ENCODE measurements at regions not wholly inside any gene's neighbourhood (a gene's known extent, or its start where the extent isn't known, plus 50 kb on each side); places are given as distances from the start of the nearest gene placed in this dataset.

DNA sequence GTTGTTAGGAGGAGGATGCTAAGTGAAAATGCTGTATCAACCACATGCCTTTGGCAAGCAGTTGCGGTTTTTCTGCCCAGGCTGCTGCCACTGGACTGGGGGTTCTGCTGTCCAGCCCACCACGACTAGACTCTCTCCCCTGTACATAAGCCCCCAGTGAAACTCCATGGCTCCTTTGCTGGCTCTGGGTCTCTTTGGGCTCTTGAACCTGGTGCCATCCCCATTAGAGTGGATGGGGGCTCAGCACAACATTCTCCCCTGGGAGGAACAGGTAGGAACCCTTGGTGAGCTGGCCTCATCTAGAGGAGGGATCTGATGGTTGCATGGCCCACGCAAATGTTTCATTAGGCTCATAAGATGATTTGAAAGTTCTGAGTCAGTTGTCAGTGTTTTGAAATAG, 204.8 kb upstream of the KCNG1 start:
- TF ChIP-seq ISL1 (CRISPR knock-in tag; IDR thresholded peaks at IDR 0.05), result no peak
- TF ChIP-seq, protein P1, sequence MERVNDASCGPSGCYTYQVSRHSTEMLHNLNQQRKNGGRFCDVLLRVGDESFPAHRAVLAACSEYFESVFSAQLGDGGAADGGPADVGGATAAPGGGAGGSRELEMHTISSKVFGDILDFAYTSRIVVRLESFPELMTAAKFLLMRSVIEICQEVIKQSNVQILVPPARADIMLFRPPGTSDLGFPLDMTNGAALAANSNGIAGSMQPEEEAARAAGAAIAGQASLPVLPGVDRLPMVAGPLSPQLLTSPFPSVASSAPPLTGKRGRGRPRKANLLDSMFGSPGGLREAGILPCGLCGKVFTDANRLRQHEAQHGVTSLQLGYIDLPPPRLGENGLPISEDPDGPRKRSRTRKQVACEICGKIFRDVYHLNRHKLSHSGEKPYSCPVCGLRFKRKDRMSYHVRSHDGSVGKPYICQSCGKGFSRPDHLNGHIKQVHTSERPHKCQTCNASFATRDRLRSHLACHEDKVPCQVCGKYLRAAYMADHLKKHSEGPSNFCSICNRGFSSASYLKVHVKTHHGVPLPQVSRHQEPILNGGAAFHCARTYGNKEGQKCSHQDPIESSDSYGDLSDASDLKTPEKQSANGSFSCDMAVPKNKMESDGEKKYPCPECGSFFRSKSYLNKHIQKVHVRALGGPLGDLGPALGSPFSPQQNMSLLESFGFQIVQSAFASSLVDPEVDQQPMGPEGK (CRISPR knock-in tag; IDR thresholded peaks at IDR 0.05; ENCODE audit: borderline replicate concordance), result no peak
- no peak for TF ChIP-seq RARB (CRISPR knock-in tag; IDR thresholded peaks at IDR 0.05)
- TF ChIP-seq ZFP30 (CRISPR knock-in tag; IDR thresholded peaks at IDR 0.05), result no peak
- TF ChIP-seq ZNF8 (CRISPR knock-in tag; IDR thresholded peaks at IDR 0.05), result no peak
- no peak for TF ChIP-seq ZC3H10 (CRISPR knock-in tag; IDR thresholded peaks at IDR 0.05)

All from SK-N-SH treated with all-trans-retinoic acid at 6 μM for 48 hours (cell line).